ENCODE measurements at regions not wholly inside any gene's neighbourhood (a gene's known extent, or its start where the extent isn't known, plus 50 kb on each side); places are given as distances from the start of the nearest gene placed in this dataset.

DNA sequence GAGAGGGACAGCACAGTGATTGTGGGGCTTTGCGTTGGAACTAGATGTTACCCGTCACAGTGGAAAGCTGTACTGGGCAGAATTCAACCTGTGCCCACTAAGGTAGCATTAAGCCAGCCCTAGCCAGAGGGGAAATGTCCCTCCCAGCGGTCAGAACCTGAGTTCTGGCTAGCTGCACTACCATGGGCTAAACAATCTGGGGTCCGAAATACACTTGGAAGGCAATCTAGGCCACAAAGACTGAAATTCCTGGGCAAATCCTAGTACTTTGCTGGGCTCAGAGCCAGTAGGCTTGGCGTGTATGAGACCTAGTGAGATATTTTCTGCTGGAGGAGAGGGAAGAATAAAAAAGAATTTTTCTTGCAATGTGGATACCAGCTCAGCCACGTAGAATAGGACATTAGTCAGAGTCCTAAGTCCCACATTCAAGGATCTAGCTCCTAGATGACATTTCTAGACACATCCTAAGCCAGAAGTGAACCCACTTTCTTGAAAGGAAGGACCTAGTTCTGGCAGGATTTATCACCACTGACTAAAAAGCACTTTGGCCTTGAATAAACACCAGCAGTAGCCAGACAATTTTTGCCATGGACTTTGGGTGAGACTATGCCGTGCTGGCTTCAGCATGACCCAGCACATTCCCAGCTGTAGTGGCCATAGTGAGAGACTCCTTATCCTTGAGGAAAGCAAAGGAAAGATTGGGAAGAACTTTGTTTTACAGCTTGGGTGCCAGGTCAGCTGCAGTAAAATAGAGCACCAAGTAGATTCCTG, 618.0 kb downstream of the BRINP1 start:
- H3K36me3 ChIP-seq (ENCODE audit: control insufficient read depth, insufficient read depth, low read length): no peaks in the 10 kb centered on the region
- Mint-ChIP-seq H3K4me3 (ENCODE audit: unreplicated experiment) (no peak overlapping the region), H3K36me3 (ENCODE audit: insufficient read depth, unreplicated experiment) (no peaks in the 10 kb centered on the region), H3K27me3 (ENCODE audit: insufficient read depth, unreplicated experiment) (no peaks in the 10 kb centered on the region), H3K4me1 (ENCODE audit: low read depth, unreplicated experiment) (no peaks in the 10 kb centered on the region), H3K9me3 (ENCODE audit: unreplicated experiment) (peaks cover 7% of the 10 kb centered on the region), H3K27ac (ENCODE audit: unreplicated experiment) (no peak overlapping the region)
- H3K9me3 ChIP-seq: no peaks in the 10 kb centered on the region
- no peak overlapping the region for H3K4me3 ChIP-seq (ENCODE audit: low read depth, low read length)
- no peak for DNase-seq
- no TSS peak for BruUV-seq (replicated peaks)
- H3K27me3 ChIP-seq (replicated peaks; ENCODE audit: control insufficient read depth, insufficient read depth, low read length): no peaks in the 10 kb centered on the region
- H3K4me1 ChIP-seq: no peaks in the 10 kb centered on the region
- ChIA-PET CTCF (interaction anchor here (1.1 kb wide), 1 partner anchor 155 kb away, joined by 3 read pairs; no protein-coding TSS in a partner anchor), POLR2A (no interaction called here)
- intact Hi-C loops (cut with micrococcal nuclease; ENCODE audit: unreplicated experiment): loop anchor here (5.0 kb wide), 1 partner anchor 154 kb away; no protein-coding TSS in a partner anchor
- TF ChIP-seq, protein P1, sequence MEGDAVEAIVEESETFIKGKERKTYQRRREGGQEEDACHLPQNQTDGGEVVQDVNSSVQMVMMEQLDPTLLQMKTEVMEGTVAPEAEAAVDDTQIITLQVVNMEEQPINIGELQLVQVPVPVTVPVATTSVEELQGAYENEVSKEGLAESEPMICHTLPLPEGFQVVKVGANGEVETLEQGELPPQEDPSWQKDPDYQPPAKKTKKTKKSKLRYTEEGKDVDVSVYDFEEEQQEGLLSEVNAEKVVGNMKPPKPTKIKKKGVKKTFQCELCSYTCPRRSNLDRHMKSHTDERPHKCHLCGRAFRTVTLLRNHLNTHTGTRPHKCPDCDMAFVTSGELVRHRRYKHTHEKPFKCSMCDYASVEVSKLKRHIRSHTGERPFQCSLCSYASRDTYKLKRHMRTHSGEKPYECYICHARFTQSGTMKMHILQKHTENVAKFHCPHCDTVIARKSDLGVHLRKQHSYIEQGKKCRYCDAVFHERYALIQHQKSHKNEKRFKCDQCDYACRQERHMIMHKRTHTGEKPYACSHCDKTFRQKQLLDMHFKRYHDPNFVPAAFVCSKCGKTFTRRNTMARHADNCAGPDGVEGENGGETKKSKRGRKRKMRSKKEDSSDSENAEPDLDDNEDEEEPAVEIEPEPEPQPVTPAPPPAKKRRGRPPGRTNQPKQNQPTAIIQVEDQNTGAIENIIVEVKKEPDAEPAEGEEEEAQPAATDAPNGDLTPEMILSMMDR (IDR thresholded peaks at IDR 0.05; ENCODE audit: insufficient read depth in 1 of 2, low read depth in 1 of 2, low read length in 1 of 2, severe bottlenecking in 1 of 2, unreplicated experiment in 1 of 2): no peak

DNA sequence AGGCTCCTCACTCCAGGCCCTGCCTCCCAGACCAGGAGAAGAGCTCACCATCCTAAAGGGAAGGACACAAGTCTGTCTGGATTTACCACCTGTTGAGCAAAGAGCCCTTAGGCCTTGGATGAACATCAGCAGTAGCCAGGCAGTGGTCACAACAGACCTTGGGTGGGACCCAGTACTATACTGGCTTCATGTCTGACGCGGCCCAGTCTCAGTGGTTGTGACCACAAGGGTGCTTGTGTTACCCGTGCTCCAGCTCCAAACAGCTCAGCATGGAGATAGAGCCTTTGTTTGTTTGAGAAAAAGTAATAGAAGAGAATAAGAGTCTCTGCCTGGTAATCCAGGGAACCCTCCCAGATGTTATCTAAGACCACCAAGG, 617.4 kb downstream of the BRINP1 start:
- no TSS peak for BruUV-seq (replicated peaks)
- H3K27ac Mint-ChIP-seq (ENCODE audit: unreplicated experiment): no peak overlapping the region
- no peak overlapping the region for H3K4me3 Mint-ChIP-seq (ENCODE audit: unreplicated experiment)
- no peaks in the 10 kb centered on the region for H3K4me1 Mint-ChIP-seq (ENCODE audit: low read depth, unreplicated experiment)
- Histone ChIP-seq H3K4me1 (no peaks in the 10 kb centered on the region), H3K4me3 (ENCODE audit: low read depth, low read length) (no peak overlapping the region), H3K36me3 (ENCODE audit: control insufficient read depth, insufficient read depth, low read length) (no peaks in the 10 kb centered on the region), H3K9me3 (no peaks in the 10 kb centered on the region), H3K27me3 (replicated peaks; ENCODE audit: control insufficient read depth, insufficient read depth, low read length) (no peaks in the 10 kb centered on the region)
- DNase-seq: no peak
- H3K27me3 Mint-ChIP-seq (ENCODE audit: insufficient read depth, unreplicated experiment): no peaks in the 10 kb centered on the region
- H3K9me3 Mint-ChIP-seq (ENCODE audit: unreplicated experiment): peaks cover 10% of the 10 kb centered on the region
- intact Hi-C loops (cut with micrococcal nuclease; ENCODE audit: unreplicated experiment): loop anchor here (5.0 kb wide), 1 partner anchor 155 kb away; no protein-coding TSS in a partner anchor
- TF ChIP-seq, protein P1 (IDR thresholded peaks at IDR 0.05; ENCODE audit: insufficient read depth in 1 of 2, low read depth in 1 of 2, low read length in 1 of 2, severe bottlenecking in 1 of 2, unreplicated experiment in 1 of 2): no peak
- H3K36me3 Mint-ChIP-seq (ENCODE audit: insufficient read depth, unreplicated experiment): no peaks in the 10 kb centered on the region
- CTCF ChIA-PET: no interaction called here
- POLR2A ChIA-PET: no interaction called here

DNA sequence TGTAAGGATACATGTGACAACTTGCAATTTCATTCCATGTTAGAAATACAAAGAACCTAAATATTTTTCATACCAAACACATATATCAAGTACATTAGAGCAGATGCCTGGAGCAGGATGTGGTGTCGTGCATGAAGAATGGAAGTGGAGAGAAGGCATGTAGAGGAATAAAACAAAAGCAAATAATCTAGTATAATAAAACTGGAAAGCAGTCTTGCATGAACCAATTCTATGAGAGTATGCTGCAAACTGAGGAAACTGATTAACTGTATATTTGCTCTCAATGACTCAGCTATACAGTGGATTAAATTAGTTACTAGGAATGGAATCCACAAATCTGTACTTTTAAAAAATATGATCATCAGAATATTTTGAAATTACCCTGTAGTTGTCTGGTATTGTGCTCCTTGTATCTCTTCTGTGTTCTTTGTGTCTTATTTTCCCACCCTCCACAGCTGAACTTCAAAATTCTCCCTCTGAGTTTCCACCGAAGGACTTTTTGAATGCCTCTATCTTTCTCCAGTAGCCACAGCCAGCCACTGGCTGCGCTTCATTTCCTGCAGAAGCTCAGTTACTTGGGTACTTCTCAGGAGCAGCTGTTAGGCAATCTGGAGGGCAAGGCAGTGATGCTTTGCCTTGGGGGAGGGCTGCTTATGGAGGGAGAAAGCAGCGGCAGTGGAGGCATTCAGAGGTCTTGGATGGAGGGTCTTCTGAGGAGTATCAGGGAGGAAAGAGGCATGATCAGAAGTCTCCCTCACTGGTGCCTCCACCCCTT, 608.0 kb downstream of the BRINP1 start:
- H3K9me3 ChIP-seq: no peaks in the 10 kb centered on the region
- CTCF ChIA-PET: no interaction called here
- TF ChIP-seq, protein P1 (IDR thresholded peaks at IDR 0.05; ENCODE audit: insufficient read depth in 1 of 2, low read depth in 1 of 2, low read length in 1 of 2, severe bottlenecking in 1 of 2, unreplicated experiment in 1 of 2): no peak

More for the DNA sequence above, 608.0 kb downstream of the BRINP1 start:
- Mint-ChIP-seq H3K36me3 (ENCODE audit: insufficient read depth, unreplicated experiment) (no peaks in the 10 kb centered on the region), H3K9me3 (ENCODE audit: unreplicated experiment) (peaks cover 20% of the 10 kb centered on the region), H3K27ac (ENCODE audit: unreplicated experiment) (no peak overlapping the region), H3K4me1 (ENCODE audit: low read depth, unreplicated experiment) (no peaks in the 10 kb centered on the region), H3K4me3 (ENCODE audit: unreplicated experiment) (no peak overlapping the region), H3K27me3 (ENCODE audit: insufficient read depth, unreplicated experiment) (no peaks in the 10 kb centered on the region)
- DNase-seq: no peak
- BruUV-seq (replicated peaks): no TSS peak
- H3K4me1 ChIP-seq: no peaks in the 10 kb centered on the region
- intact Hi-C loops (cut with micrococcal nuclease; ENCODE audit: unreplicated experiment): no loop called here
- POLR2A ChIA-PET: no interaction called here
- H3K36me3 ChIP-seq (ENCODE audit: control insufficient read depth, insufficient read depth, low read length): no peaks in the 10 kb centered on the region
- H3K27me3 ChIP-seq (replicated peaks; ENCODE audit: control insufficient read depth, insufficient read depth, low read length): no peaks in the 10 kb centered on the region
- H3K4me3 ChIP-seq (ENCODE audit: low read depth, low read length): no peak overlapping the region

Data from Caco-2 (cell line).